Vagina (tissue), 2 donors: ENCODE measurements at regions not wholly inside any gene's neighbourhood (a gene's known extent, or its start where the extent isn't known, plus 50 kb on each side); places are given as distances from the start of the nearest gene placed in this dataset.

Experiments used
- POLR2A ChIP-seq, 2 donors: fragments of 450-650 bp; IDR thresholded peaks; one replicate each; pipeline ENCODE4 v1.6.1; 2017; ENCODE audit warnings: antibody characterized with exemption in 2 of 2, mild to moderate bottlenecking in 2 of 2, moderate library complexity in 2 of 2
- TF ChIP-seq, protein P1 (sequence below), 3 experiments: fragments of 450-650 bp in 2 of 3; fragments of 200-600 bp in 1 of 3; sonication (generic) in 1 of 3; IDR thresholded peaks; one replicate each; pipeline ENCODE4 v1.5.1; 2017 to 2019; ENCODE audit warnings: antibody characterized with exemption in 3 of 3, mild to moderate bottlenecking in 2 of 3, moderate library complexity in 2 of 3

GRCh38 chr1:78331799-78332198 lies 159.0 kb upstream of the PTGFR start:
- TF ChIP-seq POLR2A (IDR thresholded peaks at IDR 0.05), result no peak
- TF ChIP-seq, protein P1, sequence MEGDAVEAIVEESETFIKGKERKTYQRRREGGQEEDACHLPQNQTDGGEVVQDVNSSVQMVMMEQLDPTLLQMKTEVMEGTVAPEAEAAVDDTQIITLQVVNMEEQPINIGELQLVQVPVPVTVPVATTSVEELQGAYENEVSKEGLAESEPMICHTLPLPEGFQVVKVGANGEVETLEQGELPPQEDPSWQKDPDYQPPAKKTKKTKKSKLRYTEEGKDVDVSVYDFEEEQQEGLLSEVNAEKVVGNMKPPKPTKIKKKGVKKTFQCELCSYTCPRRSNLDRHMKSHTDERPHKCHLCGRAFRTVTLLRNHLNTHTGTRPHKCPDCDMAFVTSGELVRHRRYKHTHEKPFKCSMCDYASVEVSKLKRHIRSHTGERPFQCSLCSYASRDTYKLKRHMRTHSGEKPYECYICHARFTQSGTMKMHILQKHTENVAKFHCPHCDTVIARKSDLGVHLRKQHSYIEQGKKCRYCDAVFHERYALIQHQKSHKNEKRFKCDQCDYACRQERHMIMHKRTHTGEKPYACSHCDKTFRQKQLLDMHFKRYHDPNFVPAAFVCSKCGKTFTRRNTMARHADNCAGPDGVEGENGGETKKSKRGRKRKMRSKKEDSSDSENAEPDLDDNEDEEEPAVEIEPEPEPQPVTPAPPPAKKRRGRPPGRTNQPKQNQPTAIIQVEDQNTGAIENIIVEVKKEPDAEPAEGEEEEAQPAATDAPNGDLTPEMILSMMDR (IDR thresholded peaks at IDR 0.05), result no peak
